HFFc6 (cell line): ENCODE measurements at regions not wholly inside any gene's neighbourhood (a gene's known extent, or its start where the extent isn't known, plus 50 kb on each side); places are given as distances from the start of the nearest gene placed in this dataset.

Experiments used
- DNase-seq: peaks from one replicate; pipeline ENCODE4 v3.0.0-alpha.2; 2018
- H3K27ac Mint-ChIP-seq: 2 replicates; pipeline ENCODE4 v1.8.0; 2020; ENCODE audit warnings: mild to moderate bottlenecking, mixed read lengths
- H3K27me3 Mint-ChIP-seq: 2 replicates; pipeline ENCODE4 v1.8.0; 2021; ENCODE audit warnings: mild to moderate bottlenecking, moderate library complexity, mixed read lengths; ENCODE audit not compliant: insufficient read depth
- H3K36me3 Mint-ChIP-seq: 2 replicates; pipeline ENCODE4 v1.8.0; 2021; ENCODE audit warnings: low read depth, mixed read lengths
- H3K4me1 Mint-ChIP-seq: 2 replicates; pipeline ENCODE4 v1.8.0; 2020; ENCODE audit warnings: low read depth, mixed read lengths
- H3K4me3 Mint-ChIP-seq: 2 replicates; pipeline ENCODE4 v1.8.0; 2020; ENCODE audit warnings: mild to moderate bottlenecking, moderate library complexity, mixed read lengths
- H3K9me3 Mint-ChIP-seq: 2 replicates; pipeline ENCODE4 v1.8.0; 2020; ENCODE audit warnings: mild to moderate bottlenecking, mixed read lengths
- CTCF ChIP-seq: fragments of 200-600 bp; sonication (generic); IDR thresholded peaks from 2 replicates; pipeline ENCODE4 v1.5.0; 2021; ENCODE audit warnings: antibody characterized with exemption, mild to moderate bottlenecking

GRCh38 chr7:91656541-91657482 lies 223.7 kb downstream of the MTERF1 start:
- peak; percentile 46 for DNase-seq

GRCh38 chr7:91657483-91658071 lies 222.9 kb downstream of the MTERF1 start:
- Mint-ChIP-seq H3K4me3 (no peak overlapping the region), H3K36me3 (no peaks in the 10 kb centered on the region), H3K27me3 (peaks cover 3% of the 10 kb centered on the region), H3K9me3 (no peaks in the 10 kb centered on the region), H3K27ac (no peak overlapping the region; the same call in 1 of the 2 replicates), H3K4me1 (peaks cover 24% of the 10 kb centered on the region)
- TF ChIP-seq CTCF = no peak
- DNase-seq = peak; percentile 68

More at GRCh38 chr7:91656541-91657482, 223.7 kb downstream of the MTERF1 start:
- peaks cover 8% of the 10 kb centered on the region for H3K27me3 Mint-ChIP-seq
- TF ChIP-seq CTCF = no peak
- H3K4me3 Mint-ChIP-seq = no peak overlapping the region
- H3K9me3 Mint-ChIP-seq = no peaks in the 10 kb centered on the region
- peaks cover 24% of the 10 kb centered on the region for H3K4me1 Mint-ChIP-seq
- H3K36me3 Mint-ChIP-seq = no peaks in the 10 kb centered on the region
- peak overlapping the region; percentile 53 for H3K27ac Mint-ChIP-seq

- H3K36me3 Mint-ChIP-seq = no peaks in the 10 kb centered on the region
- peaks cover 3% of the 10 kb centered on the region for H3K27me3 Mint-ChIP-seq
- no peak for DNase-seq
- peaks cover 24% of the 10 kb centered on the region for H3K4me1 Mint-ChIP-seq
- H3K27ac Mint-ChIP-seq = no peak overlapping the region
- no peaks in the 10 kb centered on the region for H3K9me3 Mint-ChIP-seq
- H3K4me3 Mint-ChIP-seq = no peak overlapping the region
- no peak for TF ChIP-seq CTCF
Observed at GRCh38 chr7:91659096-91659495, 221.4 kb downstream of the MTERF1 start.

- no peaks in the 10 kb centered on the region for H3K36me3 Mint-ChIP-seq
- DNase-seq = no peak
- H3K27ac Mint-ChIP-seq = no peak overlapping the region
- H3K9me3 Mint-ChIP-seq = no peaks in the 10 kb centered on the region
- H3K27me3 Mint-ChIP-seq = peaks cover 3% of the 10 kb centered on the region
- no peak for TF ChIP-seq CTCF
- no peak overlapping the region for H3K4me3 Mint-ChIP-seq
- peaks cover 20% of the 10 kb centered on the region for H3K4me1 Mint-ChIP-seq
Observed at GRCh38 chr7:91660734-91661356, 219.7 kb downstream of the MTERF1 start.

GRCh38 chr7:91661727-91662126 lies 218.8 kb downstream of the MTERF1 start:
- H3K4me3 Mint-ChIP-seq = no peak overlapping the region
- no peak for TF ChIP-seq CTCF
- H3K36me3 Mint-ChIP-seq = no peaks in the 10 kb centered on the region
- peaks cover 3% of the 10 kb centered on the region for H3K27me3 Mint-ChIP-seq
- no peak for DNase-seq
- H3K4me1 Mint-ChIP-seq = peaks cover 11% of the 10 kb centered on the region
- H3K27ac Mint-ChIP-seq = no peak overlapping the region
- H3K9me3 Mint-ChIP-seq = no peaks in the 10 kb centered on the region
